Keratinocyte (primary cell): ENCODE measurements at regions not wholly inside any gene's neighbourhood (a gene's known extent, or its start where the extent isn't known, plus 50 kb on each side); places are given as distances from the start of the nearest gene placed in this dataset.

Source experiments
- DNase-seq: peaks from one replicate; pipeline ENCODE4 v3.0.0-alpha.2; 2011; ENCODE audit warnings: low read depth, missing footprints, low spot score
- FAIRE-seq: peaks from 2 replicates; lab custom pipeline; 2011; peaks lifted over from hg19 to GRCh38; lab: Jason Lieb, UNC
- H2AFZ ChIP-seq: 2 replicates; pipeline ENCODE4 v1.6.0; 2012; ENCODE audit warnings: low read length, control low read depth, inconsistent platforms; ENCODE audit not compliant: control insufficient read depth
- H3K27ac ChIP-seq: 2 replicates; pipeline ENCODE4 v1.5.1; 2011; ENCODE audit warnings: low read length; ENCODE audit not compliant: control insufficient read depth, insufficient read depth
- H3K27me3 ChIP-seq: 3 replicates; pipeline ENCODE4 v1.6.0; 2011; ENCODE audit warnings: low read length; ENCODE audit not compliant: control insufficient read depth, insufficient read depth; ENCODE audit errors: extremely low read depth
- H3K36me3 ChIP-seq, 2 experiments: 2 replicates in 1 of 2; 3 replicates in 1 of 2; pipeline ENCODE4 v1.5.1; 2011; ENCODE audit warnings: low read length in 2 of 2, mild to moderate bottlenecking in 1 of 2; ENCODE audit not compliant: control insufficient read depth in 2 of 2, insufficient read depth in 2 of 2; ENCODE audit errors: extremely low read depth in 1 of 2
- H3K4me1 ChIP-seq: 3 replicates; pipeline ENCODE4 v1.5.1; 2011; ENCODE audit warnings: low read length; ENCODE audit not compliant: control insufficient read depth, insufficient read depth; ENCODE audit errors: extremely low read depth
- H3K4me2 ChIP-seq: 3 replicates; pipeline ENCODE4 v1.6.0; 2011; ENCODE audit warnings: low read depth, low read length; ENCODE audit not compliant: control insufficient read depth, insufficient read depth; ENCODE audit errors: extremely low read depth
- H3K4me3 ChIP-seq, 3 experiments: fragments of 200-600 bp in 1 of 3; sonication (generic) in 1 of 3; 2 replicates in 2 of 3; 3 replicates in 1 of 3; pipeline ENCODE4 v1.5.1; 2011 to 2016; ENCODE audit warnings: low read length in 3 of 3, mild to moderate bottlenecking in 3 of 3, control low read depth in 2 of 3, inconsistent platforms in 1 of 3, low read depth in 1 of 3, mixed read lengths in 1 of 3, mixed run types in 1 of 3, moderate library complexity in 1 of 3; ENCODE audit not compliant: control insufficient read depth in 2 of 3, insufficient read depth in 2 of 3; ENCODE audit errors: extremely low read depth in 1 of 3
- H3K79me2 ChIP-seq: 2 replicates; pipeline ENCODE4 v1.6.0; 2012; ENCODE audit warnings: low read length; ENCODE audit not compliant: control insufficient read depth, insufficient read depth
- H3K9ac ChIP-seq: 3 replicates; pipeline ENCODE4 v1.6.0; 2011; ENCODE audit warnings: low read length; ENCODE audit not compliant: control insufficient read depth, insufficient read depth; ENCODE audit errors: extremely low read depth
- H3K9me1 ChIP-seq: 3 replicates; pipeline ENCODE4 v1.6.0; 2011; ENCODE audit warnings: low read length; ENCODE audit not compliant: control insufficient read depth, insufficient read depth; ENCODE audit errors: extremely low read depth
- H3K9me3 ChIP-seq: 2 replicates; pipeline ENCODE4 v1.5.1; 2012; ENCODE audit warnings: low read depth, low read length; ENCODE audit not compliant: control insufficient read depth
- H4K20me1 ChIP-seq: 3 replicates; pipeline ENCODE4 v1.6.0; 2011; ENCODE audit warnings: low read length; ENCODE audit not compliant: control insufficient read depth, insufficient read depth; ENCODE audit errors: extremely low read depth
- EZH2 ChIP-seq: IDR thresholded peaks from one replicate; pipeline ENCODE4 v1.6.1; 2012; ENCODE audit warnings: inconsistent platforms, mild to moderate bottlenecking, low read length, moderate library complexity
- dilution Hi-C: fragments of 300-500 bp; cut with MboI; formaldehyde crosslinking; loops from one replicate; pipeline ENCODE4 v1.7.0; 2020; ENCODE audit warnings: low sequenced_read_pairs; ENCODE audit not compliant: extremely low pct_ligation_motif_present
- TF ChIP-seq, protein P1 (sequence below), 3 experiments: IDR thresholded peaks in 1 of 3; conservative IDR thresholded peaks in 1 of 3; optimal IDR thresholded peaks in 1 of 3; 2 replicates in 2 of 3; 3 replicates in 1 of 3; pipeline versions ENCODE3 to v1.5.1; 2011; ENCODE audit warnings: low read length in 3 of 3, mild to moderate bottlenecking in 3 of 3, moderate library complexity in 2 of 3, control low read depth in 1 of 3, inconsistent platforms in 1 of 3; ENCODE audit not compliant: insufficient read depth in 2 of 3; ENCODE audit errors: extremely low read depth in 1 of 3

DNA sequence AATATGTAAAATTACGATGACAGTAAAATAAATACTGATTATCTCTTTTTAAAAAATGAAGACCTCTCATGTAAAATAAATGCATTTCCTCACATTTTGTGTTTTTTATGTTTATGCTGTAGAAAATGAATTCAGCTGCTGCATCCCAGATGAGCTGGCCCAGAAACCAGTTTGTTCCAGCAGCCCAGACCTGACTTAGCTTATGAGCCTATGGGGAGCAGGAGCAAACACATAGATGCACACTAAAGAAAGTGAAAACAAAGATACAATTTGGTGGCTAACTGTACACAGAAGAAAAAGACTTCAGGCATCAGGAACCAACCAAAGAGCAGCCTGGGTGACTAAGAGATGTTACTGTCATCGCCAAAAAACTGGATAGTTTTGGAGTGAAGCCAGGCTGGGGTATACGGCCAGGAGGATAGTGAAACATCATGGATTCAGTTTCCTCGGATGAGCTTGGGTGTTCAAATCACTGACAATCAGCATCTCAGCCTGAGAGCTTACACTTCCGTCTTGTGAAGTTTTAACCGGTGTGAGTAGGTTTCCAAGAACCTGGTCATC is 113.9 kb upstream of the BACE2 start:
- no peak for TF ChIP-seq EZH2
- TF ChIP-seq, protein P1, sequence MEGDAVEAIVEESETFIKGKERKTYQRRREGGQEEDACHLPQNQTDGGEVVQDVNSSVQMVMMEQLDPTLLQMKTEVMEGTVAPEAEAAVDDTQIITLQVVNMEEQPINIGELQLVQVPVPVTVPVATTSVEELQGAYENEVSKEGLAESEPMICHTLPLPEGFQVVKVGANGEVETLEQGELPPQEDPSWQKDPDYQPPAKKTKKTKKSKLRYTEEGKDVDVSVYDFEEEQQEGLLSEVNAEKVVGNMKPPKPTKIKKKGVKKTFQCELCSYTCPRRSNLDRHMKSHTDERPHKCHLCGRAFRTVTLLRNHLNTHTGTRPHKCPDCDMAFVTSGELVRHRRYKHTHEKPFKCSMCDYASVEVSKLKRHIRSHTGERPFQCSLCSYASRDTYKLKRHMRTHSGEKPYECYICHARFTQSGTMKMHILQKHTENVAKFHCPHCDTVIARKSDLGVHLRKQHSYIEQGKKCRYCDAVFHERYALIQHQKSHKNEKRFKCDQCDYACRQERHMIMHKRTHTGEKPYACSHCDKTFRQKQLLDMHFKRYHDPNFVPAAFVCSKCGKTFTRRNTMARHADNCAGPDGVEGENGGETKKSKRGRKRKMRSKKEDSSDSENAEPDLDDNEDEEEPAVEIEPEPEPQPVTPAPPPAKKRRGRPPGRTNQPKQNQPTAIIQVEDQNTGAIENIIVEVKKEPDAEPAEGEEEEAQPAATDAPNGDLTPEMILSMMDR (optimal IDR thresholded peaks at IDR 0.05 in 1 of 3, IDR thresholded peaks at IDR 0.05 in 1 of 3, conservative IDR thresholded peaks at IDR 0.05 in 1 of 3; ENCODE audit: extremely low read depth in 1 of 3, insufficient read depth in 2 of 3, low read length in 3 of 3): no peak
- Histone ChIP-seq H3K4me3 (no peak overlapping the region), H3K36me3 (no peaks in the 10 kb centered on the region), H3K4me1 (no peaks in the 10 kb centered on the region), H4K20me1 (no peaks in the 10 kb centered on the region), H3K9me3 (no peaks in the 10 kb centered on the region), H2AFZ (no peak overlapping the region), H3K9me1 (no peaks in the 10 kb centered on the region), H3K27me3 (no peaks in the 10 kb centered on the region), H3K27ac (no peak overlapping the region), H3K9ac (no peak overlapping the region), H3K4me2 (no peak overlapping the region), H3K79me2 (no peaks in the 10 kb centered on the region)
- no peak for FAIRE-seq
- DNase-seq: no peak
- dilution Hi-C loops: no loop called here

DNA sequence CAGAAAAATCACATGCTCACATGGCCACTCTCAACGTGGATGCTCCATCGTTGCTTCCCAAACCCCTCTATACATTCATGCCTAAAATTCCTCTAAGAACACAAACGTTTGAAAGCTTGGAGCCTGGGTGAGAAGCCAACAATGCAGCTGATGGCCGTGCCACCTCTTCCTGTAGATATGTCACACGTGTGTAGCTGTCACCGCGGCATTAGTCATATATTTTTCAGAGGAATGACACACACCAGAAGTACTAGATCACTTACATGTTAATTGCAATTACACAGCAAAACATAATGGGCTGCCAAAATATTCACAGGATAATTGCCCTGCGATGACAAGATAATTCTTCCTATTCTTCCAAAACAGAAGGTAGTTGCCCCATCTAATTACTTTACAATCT is 112.7 kb upstream of the BACE2 start:
- no peak for FAIRE-seq
- Histone ChIP-seq H4K20me1 (no peaks in the 10 kb centered on the region), H3K4me2 (no peak overlapping the region), H3K36me3 (no peaks in the 10 kb centered on the region), H3K9ac (no peak overlapping the region), H3K9me3 (no peaks in the 10 kb centered on the region), H3K27ac (no peak overlapping the region), H2AFZ (no peak overlapping the region), H3K79me2 (no peaks in the 10 kb centered on the region), H3K4me3 (no peak overlapping the region), H3K9me1 (no peaks in the 10 kb centered on the region), H3K27me3 (no peaks in the 10 kb centered on the region), H3K4me1 (no peaks in the 10 kb centered on the region)
- dilution Hi-C loops: no loop called here
- no peak for TF ChIP-seq EZH2
- TF ChIP-seq, protein P1 (optimal IDR thresholded peaks at IDR 0.05 in 1 of 3, IDR thresholded peaks at IDR 0.05 in 1 of 3, conservative IDR thresholded peaks at IDR 0.05 in 1 of 3; ENCODE audit: extremely low read depth in 1 of 3, insufficient read depth in 2 of 3, low read length in 3 of 3): no peak
- no peak for DNase-seq
